ENCODE measurements at regions not wholly inside any gene's neighbourhood (a gene's known extent, or its start where the extent isn't known, plus 50 kb on each side); places are given as distances from the start of the nearest gene placed in this dataset.

- Histone ChIP-seq H3K4me1 (ENCODE audit: control insufficient read depth, low read depth, low read length) (no peaks in the 10 kb centered on the region), H4K8ac (ENCODE audit: low read depth, low read length) (no peak overlapping the region), H3K9ac (ENCODE audit: low read length) (no peak overlapping the region), H3K4me2 (ENCODE audit: low read length) (no peak overlapping the region), H3K79me2 (ENCODE audit: control insufficient read depth, insufficient read depth, low read length) (no peaks in the 10 kb centered on the region), H3K79me1 (ENCODE audit: low read length) (no peaks in the 10 kb centered on the region), H3K4ac (ENCODE audit: low read depth, low read length) (no peak overlapping the region), H2BK5ac (ENCODE audit: low read length) (no peak overlapping the region), H3K27ac (ENCODE audit: low read depth, low read length) (no peak overlapping the region), H4K5ac (ENCODE audit: low read length) (no peak overlapping the region), H3K27me3 (ENCODE audit: insufficient read depth, low read length, poor library complexity) (no peaks in the 10 kb centered on the region), H3K23ac (ENCODE audit: low read length) (no peak overlapping the region), H2BK120ac (ENCODE audit: low read depth, low read length) (no peak overlapping the region), H2BK15ac (replicated peaks; ENCODE audit: low read depth) (no peak overlapping the region), H3K18ac (ENCODE audit: low read length) (no peak overlapping the region), H2AK5ac (ENCODE audit: low read length) (no peak overlapping the region), H3K4me3 (ENCODE audit: low read length) (no peak overlapping the region), H3K36me3 (ENCODE audit: control insufficient read depth, insufficient read depth, low read length) (no peaks in the 10 kb centered on the region), H3K56ac (ENCODE audit: low read length) (no peak overlapping the region)
- no CpG with 5 or more reads among the region's 3 CpGs for WGBS (ENCODE audit: extremely low coverage, insufficient coverage, low lambda C conversion rate)
- no peak for DNase-seq
Observed at GRCh38 chr5:84724181-84724580, 339.5 kb upstream of the EDIL3 start.

- Histone ChIP-seq H3K4ac (ENCODE audit: low read depth, low read length) (no peak overlapping the region), H2BK15ac (replicated peaks; ENCODE audit: low read depth) (no peak overlapping the region), H2BK120ac (ENCODE audit: low read depth, low read length) (no peak overlapping the region), H3K9ac (ENCODE audit: low read length) (no peak overlapping the region), H3K27me3 (ENCODE audit: insufficient read depth, low read length, poor library complexity) (no peaks in the 10 kb centered on the region), H3K36me3 (ENCODE audit: control insufficient read depth, insufficient read depth, low read length) (no peaks in the 10 kb centered on the region), H3K23ac (ENCODE audit: low read length) (no peak overlapping the region), H3K79me1 (ENCODE audit: low read length) (no peaks in the 10 kb centered on the region), H4K8ac (ENCODE audit: low read depth, low read length) (no peak overlapping the region), H3K4me3 (ENCODE audit: low read length) (no peak overlapping the region), H2AK5ac (ENCODE audit: low read length) (no peak overlapping the region), H3K4me1 (ENCODE audit: control insufficient read depth, low read depth, low read length) (no peaks in the 10 kb centered on the region), H3K56ac (ENCODE audit: low read length) (no peak overlapping the region), H3K4me2 (ENCODE audit: low read length) (no peak overlapping the region), H3K27ac (ENCODE audit: low read depth, low read length) (no peak overlapping the region), H4K5ac (ENCODE audit: low read length) (no peak overlapping the region), H3K18ac (ENCODE audit: low read length) (no peak overlapping the region), H2BK5ac (ENCODE audit: low read length) (no peak overlapping the region), H3K79me2 (ENCODE audit: control insufficient read depth, insufficient read depth, low read length) (no peaks in the 10 kb centered on the region)
- no CpG with 5 or more reads among the region's 3 CpGs for WGBS (ENCODE audit: extremely low coverage, insufficient coverage, low lambda C conversion rate)
- DNase-seq, result no peak
Observed at GRCh38 chr5:84718377-84718776, 333.7 kb upstream of the EDIL3 start.

- no peak overlapping the region for H2AK5ac ChIP-seq (ENCODE audit: low read length)
- H3K36me3 ChIP-seq (ENCODE audit: control insufficient read depth, insufficient read depth, low read length), result no peaks in the 10 kb centered on the region
- no peak overlapping the region for H3K18ac ChIP-seq (ENCODE audit: low read length)
- H2BK15ac ChIP-seq (replicated peaks; ENCODE audit: low read depth), result no peak overlapping the region
- H3K79me1 ChIP-seq (ENCODE audit: low read length), result no peaks in the 10 kb centered on the region
- no peak overlapping the region for H3K56ac ChIP-seq (ENCODE audit: low read length)
- no CpG with 5 or more reads among the region's 3 CpGs for WGBS (ENCODE audit: extremely low coverage, insufficient coverage, low lambda C conversion rate)
- no peak overlapping the region for H4K8ac ChIP-seq (ENCODE audit: low read depth, low read length)
- H3K79me2 ChIP-seq (ENCODE audit: control insufficient read depth, insufficient read depth, low read length), result no peaks in the 10 kb centered on the region
- H3K27ac ChIP-seq (ENCODE audit: low read depth, low read length), result no peak overlapping the region
- no peak overlapping the region for H3K4me2 ChIP-seq (ENCODE audit: low read length)
- H3K4me1 ChIP-seq (ENCODE audit: control insufficient read depth, low read depth, low read length), result no peaks in the 10 kb centered on the region
- no peak overlapping the region for H2BK5ac ChIP-seq (ENCODE audit: low read length)
- no peak overlapping the region for H4K5ac ChIP-seq (ENCODE audit: low read length)
- no peak overlapping the region for H3K9ac ChIP-seq (ENCODE audit: low read length)
- no peak overlapping the region for H3K4ac ChIP-seq (ENCODE audit: low read depth, low read length)
- H2BK120ac ChIP-seq (ENCODE audit: low read depth, low read length), result no peak overlapping the region
- no peak for DNase-seq
- no peaks in the 10 kb centered on the region for H3K27me3 ChIP-seq (ENCODE audit: insufficient read depth, low read length, poor library complexity)
- no peak overlapping the region for H3K23ac ChIP-seq (ENCODE audit: low read length)
- H3K4me3 ChIP-seq (ENCODE audit: low read length), result no peak overlapping the region
Observed at GRCh38 chr5:84715686-84716085, 331.0 kb upstream of the EDIL3 start.

- Histone ChIP-seq H3K4ac (ENCODE audit: low read depth, low read length) (no peak overlapping the region), H3K27me3 (ENCODE audit: insufficient read depth, low read length, poor library complexity) (no peaks in the 10 kb centered on the region), H3K23ac (ENCODE audit: low read length) (no peak overlapping the region), H3K18ac (ENCODE audit: low read length) (no peak overlapping the region), H4K5ac (ENCODE audit: low read length) (no peak overlapping the region), H3K9ac (ENCODE audit: low read length) (no peak overlapping the region), H4K8ac (ENCODE audit: low read depth, low read length) (no peak overlapping the region), H2BK15ac (replicated peaks; ENCODE audit: low read depth) (no peak overlapping the region), H3K36me3 (ENCODE audit: control insufficient read depth, insufficient read depth, low read length) (no peaks in the 10 kb centered on the region), H3K79me1 (ENCODE audit: low read length) (no peaks in the 10 kb centered on the region), H2BK120ac (ENCODE audit: low read depth, low read length) (no peak overlapping the region), H3K79me2 (ENCODE audit: control insufficient read depth, insufficient read depth, low read length) (no peaks in the 10 kb centered on the region), H2AK5ac (ENCODE audit: low read length) (no peak overlapping the region), H3K4me2 (ENCODE audit: low read length) (no peak overlapping the region), H2BK5ac (ENCODE audit: low read length) (no peak overlapping the region), H3K27ac (ENCODE audit: low read depth, low read length) (no peak overlapping the region), H3K56ac (ENCODE audit: low read length) (no peak overlapping the region), H3K4me1 (ENCODE audit: control insufficient read depth, low read depth, low read length) (no peaks in the 10 kb centered on the region), H3K4me3 (ENCODE audit: low read length) (no peak overlapping the region)
- no CpG with 5 or more reads among the region's 1 CpG for WGBS (ENCODE audit: extremely low coverage, insufficient coverage, low lambda C conversion rate)
- DNase-seq, result no peak
Observed at GRCh38 chr5:84715091-84715490, 330.4 kb upstream of the EDIL3 start.

- H3K79me2 ChIP-seq (ENCODE audit: control insufficient read depth, insufficient read depth, low read length), result no peaks in the 10 kb centered on the region
- H4K5ac ChIP-seq (ENCODE audit: low read length), result no peak overlapping the region
- H2AK5ac ChIP-seq (ENCODE audit: low read length), result no peak overlapping the region
- no peak overlapping the region for H2BK120ac ChIP-seq (ENCODE audit: low read depth, low read length)
- no peaks in the 10 kb centered on the region for H3K4me1 ChIP-seq (ENCODE audit: control insufficient read depth, low read depth, low read length)
- no peak overlapping the region for H3K4me3 ChIP-seq (ENCODE audit: low read length)
- H3K18ac ChIP-seq (ENCODE audit: low read length), result no peak overlapping the region
- H4K8ac ChIP-seq (ENCODE audit: low read depth, low read length), result no peak overlapping the region
- no peak overlapping the region for H3K4me2 ChIP-seq (ENCODE audit: low read length)
- H2BK5ac ChIP-seq (ENCODE audit: low read length), result no peak overlapping the region
- no peaks in the 10 kb centered on the region for H3K79me1 ChIP-seq (ENCODE audit: low read length)
- H2BK15ac ChIP-seq (replicated peaks; ENCODE audit: low read depth), result no peak overlapping the region
- no peak for DNase-seq
- no peaks in the 10 kb centered on the region for H3K27me3 ChIP-seq (ENCODE audit: insufficient read depth, low read length, poor library complexity)
- no peak overlapping the region for H3K27ac ChIP-seq (ENCODE audit: low read depth, low read length)
- no peak overlapping the region for H3K23ac ChIP-seq (ENCODE audit: low read length)
- no peaks in the 10 kb centered on the region for H3K36me3 ChIP-seq (ENCODE audit: control insufficient read depth, insufficient read depth, low read length)
- H3K4ac ChIP-seq (ENCODE audit: low read depth, low read length), result no peak overlapping the region
- no peak overlapping the region for H3K9ac ChIP-seq (ENCODE audit: low read length)
- WGBS (ENCODE audit: extremely low coverage, insufficient coverage, low lambda C conversion rate), result no CpG with 5 or more reads among the region's 1 CpG
- no peak overlapping the region for H3K56ac ChIP-seq (ENCODE audit: low read length)
Observed at GRCh38 chr5:84709075-84709474, 324.4 kb upstream of the EDIL3 start.
